Nephron progenitor cell (in vitro differentiated cells): ENCODE measurements at regions not wholly inside any gene's neighbourhood (a gene's known extent, or its start where the extent isn't known, plus 50 kb on each side); places are given as distances from the start of the nearest gene placed in this dataset.

ENCODE experiments used
- DNase-seq: peaks from one replicate; pipeline ENCODE4 v3.0.0; 2021
- H3K27ac Mint-ChIP-seq: 2 replicates; pipeline ENCODE4 v1.8.0; 2021; ENCODE audit warnings: mild to moderate bottlenecking, moderate library complexity, mixed read lengths
- H3K27me3 Mint-ChIP-seq: 2 replicates; pipeline ENCODE4 v1.8.0; 2021; ENCODE audit warnings: mild to moderate bottlenecking, low read depth, mixed read lengths; ENCODE audit not compliant: poor library complexity
- H3K36me3 Mint-ChIP-seq: 2 replicates; pipeline ENCODE4 v1.8.0; 2021; ENCODE audit warnings: low read depth, mixed read lengths
- H3K4me1 Mint-ChIP-seq: 2 replicates; pipeline ENCODE4 v1.8.0; 2021; ENCODE audit warnings: mixed read lengths
- H3K4me3 Mint-ChIP-seq: 2 replicates; pipeline ENCODE4 v1.8.0; 2021; ENCODE audit warnings: mild to moderate bottlenecking, moderate library complexity, mixed read lengths
- H3K9me3 Mint-ChIP-seq: 2 replicates; pipeline ENCODE4 v1.8.0; 2021; ENCODE audit warnings: mild to moderate bottlenecking, moderate library complexity, mixed read lengths
- CTCF ChIP-seq: fragments of 200-600 bp; sonication (generic); IDR thresholded peaks from 2 replicates; pipeline ENCODE4 v1.5.0; 2021; ENCODE audit warnings: antibody characterized with exemption

- Mint-ChIP-seq H3K4me3 (no peak overlapping the region), H3K36me3 (no peaks in the 10 kb centered on the region), H3K9me3 (peaks cover under 1% of the 10 kb centered on the region), H3K4me1 (peaks cover under 1% of the 10 kb centered on the region), H3K27me3 (peaks cover 78% of the 10 kb centered on the region), H3K27ac (no peak overlapping the region)
- TF ChIP-seq CTCF: no peak
- no peak for DNase-seq
Observed at GRCh38 chr1:25049190-25049589, 119.1 kb upstream of the RUNX3 start.

GRCh38 chr1:25048728-25049127, 118.7 kb upstream of the RUNX3 start:
- Mint-ChIP-seq H3K27me3 (peaks cover 78% of the 10 kb centered on the region), H3K27ac (no peak overlapping the region), H3K9me3 (peaks cover 5% of the 10 kb centered on the region), H3K4me3 (no peak overlapping the region), H3K36me3 (no peaks in the 10 kb centered on the region), H3K4me1 (no peaks in the 10 kb centered on the region)
- no peak for DNase-seq
- TF ChIP-seq CTCF: no peak

DNA sequence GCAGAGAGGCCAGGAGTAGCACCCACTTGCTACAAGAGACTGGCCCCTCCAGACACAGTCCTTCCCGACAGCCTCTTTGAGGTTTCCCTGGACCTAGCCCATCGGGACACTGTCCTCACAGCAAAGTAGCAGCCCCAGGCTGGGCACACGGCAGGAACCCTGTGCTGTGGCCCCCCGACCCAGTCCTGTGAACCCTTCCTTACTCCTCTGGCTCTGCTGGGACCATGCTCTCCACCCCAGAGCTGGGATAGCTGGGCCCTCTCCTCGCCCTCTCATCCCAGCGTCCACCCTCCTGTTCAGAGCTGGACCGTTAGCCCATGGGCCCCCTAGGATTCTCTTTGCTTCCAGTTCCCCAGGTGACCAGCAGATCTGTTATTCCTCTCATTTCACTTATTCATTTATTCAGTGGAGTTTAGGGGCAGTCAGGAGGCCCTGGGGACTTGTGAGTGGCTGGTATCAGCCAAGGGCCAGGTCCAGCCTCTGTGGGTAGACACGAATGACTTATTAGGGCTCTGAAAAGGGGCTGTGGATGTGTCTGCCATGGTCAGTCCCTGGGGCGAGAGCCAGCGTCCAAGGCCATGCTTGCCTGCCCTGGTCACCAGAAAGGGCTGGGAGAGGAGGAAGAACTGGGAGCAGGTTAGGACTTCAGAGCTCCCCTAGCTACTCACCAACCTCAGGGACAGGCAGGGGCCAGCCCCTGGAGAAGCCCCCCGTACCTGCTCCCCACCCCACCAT, 117.6 kb upstream of the RUNX3 start:
- Mint-ChIP-seq H3K9me3 (peaks cover 8% of the 10 kb centered on the region), H3K27me3 (peaks cover 72% of the 10 kb centered on the region), H3K27ac (no peak overlapping the region), H3K4me1 (no peaks in the 10 kb centered on the region), H3K36me3 (no peaks in the 10 kb centered on the region), H3K4me3 (no peak overlapping the region)
- TF ChIP-seq CTCF: no peak
- DNase-seq: no peak

GRCh38 chr1:25046194-25046532, 116.1 kb upstream of the RUNX3 start:
- no peak overlapping the region for H3K27ac Mint-ChIP-seq
- H3K27me3 Mint-ChIP-seq: peaks cover 61% of the 10 kb centered on the region
- H3K4me3 Mint-ChIP-seq: no peak overlapping the region
- DNase-seq: no peak
- H3K9me3 Mint-ChIP-seq: peaks cover 8% of the 10 kb centered on the region
- TF ChIP-seq CTCF: no peak
- no peaks in the 10 kb centered on the region for H3K36me3 Mint-ChIP-seq
- H3K4me1 Mint-ChIP-seq: no peaks in the 10 kb centered on the region

- Mint-ChIP-seq H3K27ac (no peak overlapping the region), H3K4me3 (no peak overlapping the region), H3K36me3 (no peaks in the 10 kb centered on the region), H3K9me3 (peaks cover 8% of the 10 kb centered on the region), H3K4me1 (no peaks in the 10 kb centered on the region), H3K27me3 (peaks cover 61% of the 10 kb centered on the region)
- TF ChIP-seq CTCF: no peak
- DNase-seq: no peak
Observed at GRCh38 chr1:25045480-25046193, 115.6 kb upstream of the RUNX3 start.

DNA sequence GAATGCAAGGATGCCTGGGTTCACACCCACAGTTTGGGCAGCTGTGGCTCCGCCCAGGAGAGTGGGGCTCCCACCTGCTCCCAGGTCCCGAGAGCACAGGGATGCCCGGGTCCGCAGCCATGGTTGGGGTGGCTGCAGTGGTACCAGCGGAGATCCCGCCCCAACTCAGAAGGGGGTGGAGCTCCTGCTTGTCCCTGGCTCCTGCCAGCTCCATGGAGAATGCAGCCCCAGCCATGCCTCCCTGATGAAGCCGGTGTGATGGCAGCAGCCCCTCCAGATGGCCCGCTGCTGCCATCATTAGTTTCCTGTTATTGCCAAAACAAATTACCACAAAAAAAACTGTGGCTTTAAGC, 113.1 kb upstream of the RUNX3 start:
- Mint-ChIP-seq H3K36me3 (no peaks in the 10 kb centered on the region), H3K4me1 (no peaks in the 10 kb centered on the region), H3K4me3 (no peak overlapping the region), H3K9me3 (peaks cover 8% of the 10 kb centered on the region), H3K27me3 (peaks cover 53% of the 10 kb centered on the region), H3K27ac (no peak overlapping the region)
- no peak for DNase-seq
- no peak for TF ChIP-seq CTCF
